SK-N-MC (cell line): ENCODE measurements at regions not wholly inside any gene's neighbourhood (a gene's known extent, or its start where the extent isn't known, plus 50 kb on each side); places are given as distances from the start of the nearest gene placed in this dataset.

Source experiments
- EZH2 ChIP-seq: fragments of 200-600 bp; sonication (generic); IDR thresholded peaks from one replicate; pipeline ENCODE4 v1.6.1; 2017; ENCODE audit warnings: antibody characterized with exemption
- FOXP2 ChIP-seq: optimal IDR thresholded peaks from 2 replicates; pipeline ENCODE3; 2011; ENCODE audit warnings: mild to moderate bottlenecking, moderate library complexity; ENCODE audit not compliant: insufficient read depth; ENCODE audit errors: extremely low read length, control extremely low read depth
- POLR2AphosphoS5 ChIP-seq: IDR thresholded peaks from 2 replicates; pipeline ENCODE4 v1.6.1; 2012; ENCODE audit warnings: mild to moderate bottlenecking, low read depth, low read length, borderline replicate concordance

- TF ChIP-seq EZH2 (no peak), POLR2AphosphoS5 (no peak), FOXP2 (no peak)
Measured at GRCh38 chr12:58033831-58034230, 92.5 kb downstream of the ATP23 start.
